ENCODE measurements at regions not wholly inside any gene's neighbourhood (a gene's known extent, or its start where the extent isn't known, plus 50 kb on each side); places are given as distances from the start of the nearest gene placed in this dataset.

DNA sequence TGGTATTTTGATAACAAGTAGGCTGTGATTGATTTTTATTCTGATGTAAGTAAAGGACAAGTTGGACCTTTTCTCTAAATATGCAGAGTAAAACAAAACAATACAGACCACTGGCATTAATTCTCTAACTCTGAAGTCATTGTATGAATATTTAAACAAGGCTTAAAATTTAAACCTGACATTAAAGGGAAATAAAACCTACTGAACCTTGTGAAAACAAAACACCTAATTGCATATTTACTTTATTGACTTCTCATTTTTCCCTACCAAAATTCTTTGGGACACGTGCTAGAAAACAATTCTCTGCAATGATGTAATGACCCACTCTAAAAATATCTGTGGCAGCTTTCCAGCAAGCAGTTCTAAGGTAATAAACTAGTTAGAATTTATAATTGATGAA lies 369.7 kb upstream of the TRAM1L1 start:
- TF ChIP-seq, protein P1, sequence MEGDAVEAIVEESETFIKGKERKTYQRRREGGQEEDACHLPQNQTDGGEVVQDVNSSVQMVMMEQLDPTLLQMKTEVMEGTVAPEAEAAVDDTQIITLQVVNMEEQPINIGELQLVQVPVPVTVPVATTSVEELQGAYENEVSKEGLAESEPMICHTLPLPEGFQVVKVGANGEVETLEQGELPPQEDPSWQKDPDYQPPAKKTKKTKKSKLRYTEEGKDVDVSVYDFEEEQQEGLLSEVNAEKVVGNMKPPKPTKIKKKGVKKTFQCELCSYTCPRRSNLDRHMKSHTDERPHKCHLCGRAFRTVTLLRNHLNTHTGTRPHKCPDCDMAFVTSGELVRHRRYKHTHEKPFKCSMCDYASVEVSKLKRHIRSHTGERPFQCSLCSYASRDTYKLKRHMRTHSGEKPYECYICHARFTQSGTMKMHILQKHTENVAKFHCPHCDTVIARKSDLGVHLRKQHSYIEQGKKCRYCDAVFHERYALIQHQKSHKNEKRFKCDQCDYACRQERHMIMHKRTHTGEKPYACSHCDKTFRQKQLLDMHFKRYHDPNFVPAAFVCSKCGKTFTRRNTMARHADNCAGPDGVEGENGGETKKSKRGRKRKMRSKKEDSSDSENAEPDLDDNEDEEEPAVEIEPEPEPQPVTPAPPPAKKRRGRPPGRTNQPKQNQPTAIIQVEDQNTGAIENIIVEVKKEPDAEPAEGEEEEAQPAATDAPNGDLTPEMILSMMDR (IDR thresholded peaks at IDR 0.05), result no peak
- TF ChIP-seq POLR2A (IDR thresholded peaks at IDR 0.05) (no peak), POLR2AphosphoS5 (IDR thresholded peaks at IDR 0.05) (no peak), EP300 (IDR thresholded peaks at IDR 0.05) (no peak)
